GM18499 (cell line): ENCODE measurements at regions not wholly inside any gene's neighbourhood (a gene's known extent, or its start where the extent isn't known, plus 50 kb on each side); places are given as distances from the start of the nearest gene placed in this dataset.

ENCODE experiments used
- ATAC-seq: cut with Tn5 transposase; IDR thresholded peaks from one replicate; pipeline ENCODE4 v1.9.1; 2021; ENCODE audit warnings: moderate number of reproducible peaks; ENCODE audit not compliant: insufficient read depth, unreplicated experiment

DNA sequence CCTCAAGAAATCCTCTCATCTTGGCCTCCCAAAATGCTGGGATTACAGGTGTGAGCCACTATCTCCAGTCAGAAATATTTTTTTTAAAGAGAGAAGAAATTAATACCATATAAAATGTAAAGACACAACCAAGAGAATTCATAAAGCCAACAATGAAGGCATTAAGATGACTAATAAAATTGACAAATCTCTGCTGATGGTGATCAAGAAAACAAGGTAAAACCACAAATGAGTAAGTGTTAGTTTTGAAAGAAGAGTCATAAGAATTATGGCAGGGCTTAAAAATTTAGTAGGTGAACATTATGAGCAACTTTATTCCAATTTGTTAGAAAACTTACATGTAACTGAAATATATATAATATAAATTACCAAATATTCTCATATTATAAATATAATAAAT lies 752.8 kb upstream of the CELF4 start:
- no peak for ATAC-seq

DNA sequence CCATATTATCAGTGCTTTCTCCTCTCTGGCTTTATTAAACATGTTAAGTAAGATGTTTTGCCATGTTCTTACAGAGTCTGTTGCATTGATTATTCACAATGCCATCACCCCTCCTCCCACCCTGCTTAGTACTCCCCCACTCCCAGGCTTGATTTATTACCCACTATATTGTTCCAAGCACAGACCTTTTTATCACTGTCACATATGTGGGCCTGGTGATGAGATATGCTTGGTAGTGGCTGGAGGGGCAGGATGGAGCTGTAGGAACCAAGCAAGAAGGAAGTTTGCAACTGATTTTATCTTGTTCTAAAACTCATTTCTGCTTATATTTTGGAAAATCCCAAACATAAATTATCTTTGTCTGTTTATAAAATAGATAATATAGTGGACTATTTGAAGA lies 748.2 kb upstream of the CELF4 start:
- ATAC-seq = no peak

DNA sequence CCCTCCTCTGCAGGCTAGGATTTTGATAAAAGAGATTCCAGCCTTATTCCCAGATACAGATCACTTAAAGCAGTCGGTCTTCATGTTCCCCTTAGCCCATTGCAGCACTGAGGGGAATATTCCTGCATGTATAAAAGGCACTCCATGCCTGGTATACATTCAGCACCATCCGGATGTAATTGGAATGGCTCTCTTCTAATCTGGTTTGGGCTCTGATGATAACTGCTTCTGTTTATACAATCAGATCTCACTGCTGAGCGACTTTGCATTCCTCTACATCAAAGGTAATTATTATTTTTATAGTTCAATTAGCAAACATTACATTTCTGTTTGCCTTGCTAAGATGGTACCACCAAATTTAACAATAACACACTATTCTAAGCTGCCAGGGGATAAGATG lies 746.9 kb upstream of the CELF4 start:
- ATAC-seq = no peak

DNA sequence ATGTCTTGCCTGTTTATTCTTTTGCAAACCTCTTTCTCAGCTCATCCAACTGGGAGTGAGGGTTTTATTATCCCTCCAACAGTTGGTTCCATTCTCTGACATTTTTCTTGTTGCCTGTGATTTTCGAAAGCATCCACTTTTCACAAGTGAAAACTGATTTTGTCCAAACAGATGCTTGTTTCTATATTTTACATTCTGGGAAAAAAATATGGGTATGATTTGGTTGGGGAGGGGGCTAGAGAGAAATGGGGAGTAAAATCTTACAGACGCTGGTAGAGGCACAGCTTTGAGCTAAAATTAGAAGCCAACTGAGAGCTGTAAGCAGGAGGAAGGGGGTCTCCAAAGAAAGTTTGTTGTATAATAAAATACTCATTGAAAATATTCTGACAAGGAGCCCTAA lies 745.3 kb upstream of the CELF4 start:
- no peak for ATAC-seq

DNA sequence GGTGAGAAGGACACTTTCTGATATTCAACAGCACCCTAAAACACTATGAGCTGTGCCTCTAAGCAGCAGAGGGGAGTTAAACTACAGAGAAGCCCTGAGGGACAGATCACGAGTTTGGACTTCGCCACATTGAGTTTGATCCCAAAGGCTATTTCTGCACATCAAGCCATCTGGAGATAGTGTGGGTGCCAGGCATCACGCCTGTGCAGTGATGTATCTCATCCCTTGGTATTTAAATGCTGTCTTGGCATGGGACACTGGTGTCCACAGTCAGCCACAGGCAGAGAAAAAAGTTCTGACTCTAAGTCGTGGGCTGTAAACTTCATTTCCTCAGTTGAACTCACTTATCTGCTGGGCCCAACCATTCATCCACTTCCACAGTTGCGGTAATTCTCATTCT lies 742.3 kb upstream of the CELF4 start:
- no peak for ATAC-seq

DNA sequence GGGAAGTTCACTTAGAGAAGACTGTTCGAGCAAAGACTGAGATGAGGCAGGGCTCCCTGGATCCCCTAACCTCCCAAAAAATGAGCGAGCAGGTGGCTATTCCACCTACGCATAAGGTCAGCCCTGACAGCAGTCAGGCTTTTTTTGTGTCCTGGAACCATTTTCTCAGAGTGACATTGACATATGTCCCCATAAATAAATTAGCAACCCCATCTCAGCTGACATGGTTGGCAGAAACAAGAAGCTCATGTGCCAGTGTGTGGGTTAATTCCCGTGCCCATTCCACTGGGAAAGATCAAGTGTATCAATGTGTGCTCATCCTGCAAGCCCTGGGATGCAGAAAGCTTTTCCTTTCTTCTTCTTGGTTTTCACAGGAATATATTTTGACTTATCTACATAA lies 740.4 kb upstream of the CELF4 start:
- no peak for ATAC-seq

DNA sequence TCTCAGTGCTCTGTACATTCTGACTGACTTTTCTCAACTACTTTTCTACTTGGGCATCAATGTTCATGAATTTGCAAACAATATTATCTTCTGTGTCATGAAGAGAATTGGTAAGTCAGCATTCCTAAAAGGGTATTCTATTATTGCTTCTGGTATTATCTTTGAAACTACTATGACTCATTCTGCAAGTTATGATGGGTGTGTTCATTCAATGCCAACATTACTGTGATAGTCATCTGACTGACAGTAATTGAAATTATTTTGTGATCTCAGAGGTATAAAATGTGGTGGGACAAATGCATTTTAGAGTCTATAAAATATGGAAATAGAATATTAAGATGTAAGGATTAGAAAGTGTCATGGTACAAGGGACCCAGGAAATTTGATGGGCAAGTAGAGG lies 736.0 kb upstream of the CELF4 start:
- no peak for ATAC-seq

DNA sequence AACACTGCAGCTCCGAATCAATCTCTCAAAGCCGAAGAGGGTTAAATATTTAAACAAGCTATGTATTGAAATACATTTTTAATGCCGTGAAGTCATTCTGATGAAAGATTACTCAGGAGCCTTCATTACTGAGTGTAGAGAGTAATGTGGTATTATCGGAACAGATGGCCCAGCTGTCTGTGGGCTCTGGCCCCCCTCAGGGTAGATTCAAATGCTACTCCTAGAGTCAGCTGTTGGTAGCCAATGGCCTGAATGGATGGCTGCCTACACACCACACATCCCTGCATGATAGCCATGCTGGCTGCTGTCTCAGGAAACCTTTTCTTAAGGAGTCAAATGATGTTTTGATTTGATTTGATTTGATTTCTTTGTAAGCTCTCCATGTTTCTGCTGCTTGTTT lies 732.3 kb upstream of the CELF4 start:
- no peak for ATAC-seq

DNA sequence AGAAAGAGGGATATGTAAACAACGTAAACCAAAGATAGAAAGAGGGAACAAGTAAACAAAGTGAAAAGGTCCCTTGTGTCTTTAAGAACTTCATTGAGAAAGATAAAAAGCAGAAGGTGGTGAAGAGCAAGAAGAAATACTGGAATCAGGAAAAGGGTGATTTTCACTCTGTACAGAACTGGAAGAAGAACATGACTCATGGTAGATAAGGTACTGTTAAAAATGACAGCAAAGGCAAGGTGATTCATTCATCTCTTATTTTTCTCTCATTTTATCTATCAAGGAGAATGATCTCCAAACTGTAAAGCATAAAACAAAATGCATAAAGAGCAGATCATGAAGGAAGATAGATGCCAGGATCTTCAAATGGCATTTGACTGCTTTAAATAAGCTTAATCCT lies 724.6 kb upstream of the CELF4 start:
- ATAC-seq = no peak

DNA sequence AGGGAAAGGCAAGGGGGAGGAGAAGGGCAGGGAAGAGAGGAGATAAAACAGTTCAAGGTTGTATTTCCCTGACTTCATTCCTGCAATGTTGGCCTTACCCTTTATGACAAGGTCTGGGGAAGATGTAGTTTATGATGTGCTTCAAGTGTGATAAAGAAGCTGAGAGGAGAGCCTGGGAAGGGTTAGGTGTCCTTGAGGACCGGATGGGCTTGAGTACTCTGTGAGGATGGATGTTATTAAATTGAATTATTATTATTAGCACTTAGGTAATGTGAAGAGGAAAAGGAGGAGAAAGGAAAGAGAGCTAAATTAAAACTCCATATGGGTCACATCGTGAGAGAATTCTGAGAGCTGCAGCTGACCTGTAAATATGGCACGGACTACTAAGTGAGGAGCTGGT lies 719.4 kb upstream of the CELF4 start:
- ATAC-seq = no peak

DNA sequence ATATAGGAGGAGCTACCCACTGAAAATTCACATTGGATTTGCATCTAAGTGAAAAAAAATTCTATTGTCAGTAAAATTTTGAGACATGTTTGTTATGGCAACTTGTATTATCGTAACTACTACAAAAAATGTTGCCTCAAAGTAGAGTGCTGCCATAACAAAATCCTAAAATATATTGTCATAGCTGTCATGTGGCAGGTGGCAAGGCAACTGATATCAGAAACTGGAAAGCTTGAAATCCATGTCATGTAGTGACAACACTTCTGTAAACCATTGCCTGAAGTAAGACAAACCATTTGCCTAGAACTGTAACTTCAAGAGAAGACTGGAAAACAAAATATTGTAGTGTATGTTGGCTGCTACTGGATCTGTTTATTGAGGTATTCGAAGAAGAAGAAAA lies 697.5 kb upstream of the CELF4 start:
- no peak for ATAC-seq

DNA sequence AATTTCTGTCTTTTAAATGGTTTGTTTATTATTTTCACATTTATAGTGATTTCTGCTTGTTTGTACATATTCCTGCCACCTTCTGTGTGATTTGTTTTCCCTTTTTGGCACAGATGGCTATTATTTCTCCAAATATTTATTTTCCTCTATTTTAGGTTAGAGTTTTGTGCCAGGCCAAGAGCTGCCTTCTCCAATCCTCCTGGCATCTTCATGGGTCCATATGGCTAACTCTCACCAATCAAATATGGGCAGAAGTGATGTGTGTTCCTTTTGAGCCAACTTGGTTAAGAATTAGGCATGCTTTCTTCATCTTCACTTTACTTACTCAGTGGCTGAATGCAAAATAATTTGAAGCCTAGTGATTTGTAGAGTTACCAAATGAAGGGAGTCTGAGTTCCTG lies 697.1 kb upstream of the CELF4 start:
- no peak for ATAC-seq

DNA sequence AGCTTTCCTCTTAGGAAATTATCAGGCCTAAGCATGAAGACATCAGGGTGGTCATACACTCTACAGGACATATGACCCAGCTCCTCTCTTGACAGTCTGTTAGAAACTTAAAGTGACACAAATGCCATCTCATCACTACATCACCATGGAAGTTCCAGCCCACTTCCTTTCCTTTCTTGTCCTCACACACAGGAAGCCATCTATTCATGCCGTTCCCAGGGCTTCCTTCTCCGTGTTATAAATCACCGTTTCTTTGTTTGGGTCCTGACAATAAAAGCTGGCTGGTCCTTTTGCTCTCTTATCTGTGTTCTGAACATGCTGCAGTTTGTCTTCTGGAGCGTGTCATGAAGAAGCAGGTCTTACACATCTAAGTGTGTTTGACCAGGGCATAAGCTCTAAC lies 692.1 kb upstream of the CELF4 start:
- ATAC-seq = no peak

DNA sequence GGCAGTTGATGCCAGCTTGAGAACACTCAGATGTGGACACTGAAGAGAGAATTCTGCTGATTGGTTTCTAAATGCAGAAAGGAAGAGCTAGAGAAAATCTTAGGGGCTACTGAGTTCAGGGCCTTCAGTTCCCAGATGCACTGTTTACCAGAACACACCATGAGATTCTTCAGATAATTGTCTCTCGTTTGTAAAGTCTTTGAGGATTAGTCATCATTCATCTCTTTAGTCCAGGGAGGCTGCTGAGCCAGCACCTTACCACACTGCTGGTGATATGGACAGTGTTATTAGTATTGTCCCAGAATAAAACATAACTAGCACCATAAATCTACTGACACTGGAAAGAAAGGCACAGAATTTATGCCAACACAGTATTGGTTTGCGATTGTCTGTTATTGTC lies 690.8 kb upstream of the CELF4 start:
- no peak for ATAC-seq

DNA sequence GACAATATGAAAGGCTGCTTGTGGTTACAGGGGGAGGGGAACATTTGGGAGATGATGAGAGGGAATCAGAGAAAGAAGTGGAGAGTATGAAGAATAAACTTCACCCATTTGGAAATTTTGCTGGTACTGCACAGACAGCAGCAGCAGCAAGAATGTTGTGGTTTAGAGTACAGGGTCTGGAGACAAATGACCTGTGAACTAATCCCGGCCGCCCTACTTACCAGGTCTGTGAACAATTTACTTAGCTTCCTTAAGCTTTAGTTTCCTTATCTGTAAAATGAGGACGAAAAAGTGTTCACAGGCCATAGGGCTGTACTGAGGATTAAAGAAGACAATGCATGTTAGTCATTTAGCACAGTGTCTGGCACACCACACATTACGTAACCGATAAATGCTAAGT lies 685.4 kb upstream of the CELF4 start:
- no peak for ATAC-seq

DNA sequence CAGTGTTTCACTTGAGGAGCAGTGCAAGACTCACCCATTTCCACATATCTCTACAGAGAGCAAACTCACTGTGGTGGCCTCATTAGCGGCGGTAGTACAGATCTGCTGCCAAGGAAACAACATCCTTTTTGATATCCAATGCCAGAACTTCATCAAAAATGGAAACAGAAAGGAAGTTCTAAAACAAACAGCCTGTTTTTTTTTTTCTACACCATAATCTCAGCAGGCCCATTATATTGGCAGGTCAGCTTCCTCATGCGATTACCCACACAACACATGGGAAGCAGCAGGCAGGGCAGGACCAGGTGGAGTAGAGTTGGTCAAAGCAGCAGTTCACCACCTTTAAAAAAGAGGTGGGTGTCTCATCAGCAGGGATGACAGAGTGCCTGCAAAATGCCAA lies 678.9 kb upstream of the CELF4 start:
- ATAC-seq = no peak

DNA sequence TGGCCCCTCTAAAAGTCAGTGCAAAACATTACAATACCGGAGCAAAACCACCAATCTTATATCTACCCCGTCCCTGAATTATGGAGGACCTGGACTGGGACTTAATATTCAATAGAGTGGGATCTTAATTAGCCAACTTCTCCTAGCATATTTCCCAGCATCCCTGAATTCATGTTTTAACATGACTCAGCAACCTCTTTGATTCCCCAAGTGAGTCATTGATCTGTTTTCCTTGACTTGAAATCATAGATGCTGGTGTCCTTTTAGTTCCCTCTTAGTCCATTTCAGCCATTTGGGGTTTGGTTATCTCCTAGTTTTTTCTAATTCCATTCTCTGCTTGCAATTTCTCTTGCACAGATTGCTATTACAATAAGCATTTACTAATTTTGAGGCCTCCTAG lies 677.7 kb upstream of the CELF4 start:
- ATAC-seq = no peak

DNA sequence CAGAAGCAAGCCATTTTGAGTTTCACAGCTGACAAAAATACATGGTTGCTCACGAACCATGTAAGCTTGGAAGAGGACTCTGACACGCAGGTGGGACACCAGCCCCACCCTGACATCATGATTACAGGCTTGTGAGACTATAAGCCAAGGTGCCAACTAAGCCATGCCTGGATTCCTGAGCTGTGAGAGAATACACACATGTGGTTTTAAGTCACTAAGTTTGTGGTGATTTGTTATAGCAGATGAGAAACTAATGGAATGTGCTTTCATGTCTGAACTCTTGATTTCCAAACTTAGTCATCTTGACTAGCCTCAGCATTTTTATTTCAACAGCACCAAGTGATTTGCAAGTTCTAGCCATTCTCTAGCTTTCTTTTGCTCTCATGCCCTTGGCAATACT lies 676.1 kb upstream of the CELF4 start:
- ATAC-seq = no peak

DNA sequence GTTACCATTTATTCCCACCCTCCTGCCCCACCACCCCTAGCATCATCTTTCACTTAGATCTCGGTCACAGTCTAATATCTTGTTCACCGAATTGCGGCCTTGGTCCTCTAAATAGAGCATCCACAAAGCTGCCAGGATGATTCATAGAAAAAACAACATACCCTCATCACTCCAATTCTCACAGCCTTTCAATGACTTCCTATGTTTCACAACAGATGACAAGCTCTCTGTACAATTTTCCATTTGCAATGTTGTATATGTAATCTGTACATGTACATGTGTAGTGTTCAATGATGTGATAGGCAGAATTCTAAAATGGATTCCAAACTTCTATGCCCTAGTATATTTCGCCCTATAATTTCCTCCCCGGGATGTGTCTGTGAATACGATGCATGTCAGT lies 675.6 kb upstream of the CELF4 start:
- no peak for ATAC-seq

DNA sequence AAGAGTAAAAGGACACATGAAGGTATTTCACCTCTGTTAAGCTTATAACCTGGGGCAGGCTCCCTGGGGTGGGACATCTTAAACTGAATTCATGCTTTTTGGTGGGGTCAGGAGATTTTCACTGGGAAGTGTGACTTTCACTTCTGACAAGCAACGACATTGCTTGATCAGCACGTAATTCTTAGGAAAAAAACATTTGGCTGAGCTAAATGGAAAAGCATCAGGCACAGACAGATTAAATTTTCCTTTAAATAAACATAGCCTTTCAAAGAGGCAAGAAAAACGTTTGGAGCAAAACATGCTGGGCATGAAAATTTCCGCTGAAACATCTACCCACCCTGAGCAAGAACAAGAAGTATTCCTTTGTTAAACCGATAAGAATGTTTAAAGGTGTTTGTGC lies 674.0 kb upstream of the CELF4 start:
- ATAC-seq = no peak

DNA sequence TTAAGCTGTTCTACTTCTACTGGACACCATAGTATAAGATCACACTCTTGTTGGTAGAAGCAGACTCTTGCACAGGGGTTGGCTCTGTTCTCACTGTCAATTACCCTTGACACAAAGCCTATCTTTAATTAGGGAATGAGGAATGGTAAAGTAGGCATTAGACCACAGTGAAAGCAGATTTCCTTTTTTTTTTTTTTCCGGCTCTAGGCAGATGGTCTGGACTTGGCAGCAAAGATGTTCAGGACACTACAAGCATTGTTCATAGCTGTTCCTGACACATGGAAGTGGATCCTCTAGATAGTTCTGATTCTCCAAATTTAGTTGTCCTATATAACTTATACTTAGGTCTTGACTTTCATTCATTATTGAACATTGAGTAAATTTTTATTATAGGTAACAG lies 672.2 kb upstream of the CELF4 start:
- ATAC-seq = no peak

DNA sequence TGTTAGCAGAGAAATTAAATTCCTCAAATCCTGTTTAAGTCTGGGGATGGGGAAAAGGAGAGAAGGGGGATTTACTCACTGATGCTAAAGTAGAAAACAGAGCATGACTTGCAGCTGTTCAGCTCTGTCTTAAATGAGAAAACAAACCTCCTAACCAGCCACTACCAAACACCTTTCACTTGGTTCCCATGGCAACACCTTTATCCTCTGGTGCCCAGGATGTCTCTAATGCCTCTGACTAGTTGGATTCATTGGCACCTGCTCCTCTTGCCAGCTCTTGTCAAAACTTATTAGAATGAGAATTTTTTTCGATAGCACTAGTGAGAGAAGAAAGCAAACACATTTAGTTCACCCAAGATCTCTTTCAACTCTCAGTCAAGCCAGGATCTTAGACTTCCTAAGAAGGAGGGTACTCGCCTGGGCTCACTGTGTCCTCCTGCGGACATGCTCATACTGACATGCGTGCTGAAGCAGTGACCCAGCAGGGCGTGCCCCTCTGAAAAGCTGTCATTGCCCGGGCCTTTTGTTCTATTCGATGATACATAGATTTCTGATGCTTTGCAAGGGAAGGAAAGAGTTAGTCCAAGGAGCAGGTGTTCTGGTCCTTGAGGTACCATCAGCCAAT lies 656.0 kb upstream of the CELF4 start:
- ATAC-seq = no peak

DNA sequence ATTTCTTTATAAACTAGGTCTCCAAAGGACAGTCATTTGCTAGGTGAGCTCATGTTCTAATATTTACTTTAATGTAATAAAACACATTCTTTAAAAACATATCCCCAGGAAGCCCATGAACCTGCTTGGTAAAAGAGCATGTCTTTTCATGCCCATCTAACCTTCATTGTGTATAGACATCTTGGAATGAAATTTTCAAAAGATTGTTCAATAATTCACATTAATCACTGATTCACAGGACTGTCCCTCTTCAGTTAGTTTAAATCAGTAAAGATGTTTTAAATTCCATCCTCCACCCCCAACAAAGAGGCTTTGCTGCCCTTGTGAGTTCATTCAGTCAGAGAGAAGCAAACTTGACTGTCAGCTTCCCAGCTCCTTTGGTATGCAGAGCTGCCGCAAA lies 633.4 kb upstream of the CELF4 start:
- ATAC-seq = no peak
